ENCODE measurements at regions not wholly inside any gene's neighbourhood (a gene's known extent, or its start where the extent isn't known, plus 50 kb on each side); places are given as distances from the start of the nearest gene placed in this dataset.

DNA sequence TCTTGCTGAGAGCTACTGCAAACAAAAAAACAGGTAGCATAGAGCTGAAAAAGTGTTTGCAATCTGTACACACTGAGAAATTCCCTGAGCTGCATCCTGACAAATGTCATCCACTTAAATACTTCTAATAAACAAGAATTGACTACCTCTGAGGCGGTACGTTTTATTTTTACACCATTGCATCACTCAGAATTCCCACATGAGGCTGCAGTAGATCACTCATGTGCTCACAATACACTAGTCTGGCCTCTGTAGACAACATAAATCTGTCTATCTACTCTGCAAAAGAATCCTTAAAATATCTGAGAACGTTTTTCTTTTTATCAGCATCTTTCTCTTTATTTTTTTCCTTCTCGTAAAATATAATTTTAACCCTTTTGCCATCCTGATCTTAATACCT is 661.4 kb downstream of the EPHA7 start:
- intact Hi-C loops (cut with DNase I): loop anchor here (10.0 kb wide), 1 partner anchor 93 kb away; no protein-coding TSS in a partner anchor
- no peak for DNase-seq (ENCODE audit: low spot score)

DNA sequence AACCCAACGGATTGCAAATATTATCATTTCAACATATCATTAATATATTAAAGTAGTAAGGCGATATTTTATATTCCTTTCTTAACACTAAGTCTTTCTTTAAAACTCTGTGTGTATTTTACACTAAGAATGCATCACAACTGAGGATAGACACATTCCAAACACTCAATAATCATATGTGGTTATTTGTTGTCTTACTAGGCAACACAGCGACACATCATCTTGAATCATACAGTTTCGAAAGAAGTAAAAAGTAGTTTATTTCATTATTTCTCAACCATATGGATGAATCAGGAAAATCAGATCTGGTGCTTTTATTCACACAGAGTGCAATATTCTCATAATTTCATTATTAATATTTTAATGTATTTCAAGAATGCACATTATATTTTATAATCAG is 662.4 kb downstream of the EPHA7 start:
- intact Hi-C loops (cut with DNase I): loop anchor here (10.0 kb wide), 1 partner anchor 92 kb away; no protein-coding TSS in a partner anchor

DNA sequence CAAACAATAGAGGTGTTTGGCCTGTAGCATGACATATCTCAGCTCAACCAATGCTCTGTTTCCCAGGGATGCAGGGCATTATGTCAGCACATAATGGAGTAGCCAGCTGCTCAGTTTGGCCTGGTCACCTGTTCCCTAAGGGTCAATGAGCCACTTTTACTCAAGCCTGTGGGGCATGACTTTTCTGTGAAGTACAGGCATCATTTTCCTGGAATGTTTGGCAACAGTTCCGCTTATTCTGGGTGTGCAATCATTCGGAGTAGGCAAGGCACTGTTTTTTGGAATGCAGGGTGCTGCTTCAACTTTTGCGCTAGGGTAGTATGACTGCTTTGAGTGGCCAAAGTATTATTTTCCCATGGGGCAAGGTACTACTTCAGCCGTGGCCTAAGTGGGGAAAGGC is 665.4 kb downstream of the EPHA7 start:
- intact Hi-C loops (cut with DNase I): loop anchor here (10.0 kb wide), 1 partner anchor 89 kb away; no protein-coding TSS in a partner anchor
- DNase-seq (ENCODE audit: low spot score): no peak

More for the DNA sequence above, 662.4 kb downstream of the EPHA7 start:
- DNase-seq (ENCODE audit: low spot score): no peak

DNA sequence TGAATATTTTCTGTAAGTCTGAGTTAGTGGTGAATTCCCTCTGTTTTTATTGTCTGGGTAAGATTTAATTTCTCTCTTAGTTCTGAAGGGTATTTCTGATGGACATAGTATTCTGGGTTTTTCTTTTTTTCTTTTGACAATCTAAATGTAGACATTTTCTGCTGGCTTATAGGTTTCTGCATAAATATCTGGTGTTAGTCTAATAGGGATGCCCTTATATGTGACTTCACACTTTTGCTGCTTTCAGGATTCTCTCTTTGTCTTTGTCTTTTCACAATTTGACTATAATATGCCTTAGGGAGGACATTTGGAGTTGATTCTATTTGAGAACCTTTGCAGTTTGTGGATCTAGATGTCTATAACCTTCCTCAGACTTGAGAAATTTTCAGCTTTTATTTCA is 667.2 kb downstream of the EPHA7 start:
- intact Hi-C loops (cut with DNase I): loop anchor here (10.0 kb wide), 1 partner anchor 87 kb away; no protein-coding TSS in a partner anchor
- no peak for DNase-seq (ENCODE audit: low spot score)

DNA sequence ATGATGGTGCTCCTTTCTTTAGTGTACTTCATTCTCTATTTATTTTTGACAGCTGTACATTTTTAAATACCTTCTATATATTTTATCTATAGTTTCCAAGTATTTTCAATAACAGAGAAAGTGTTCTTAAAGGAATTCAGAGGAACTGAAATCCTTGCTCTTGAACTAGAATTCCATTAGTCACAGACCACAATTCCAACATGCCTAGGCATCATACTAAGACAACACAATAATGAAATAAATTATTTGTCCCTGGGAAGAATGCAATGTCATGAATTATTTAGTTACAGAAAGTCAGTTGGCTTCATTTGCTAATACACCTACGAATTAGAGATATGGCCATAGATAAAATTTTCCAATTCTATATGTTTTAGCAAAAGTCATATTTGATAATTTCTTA is 671.2 kb downstream of the EPHA7 start:
- intact Hi-C loops (cut with DNase I): no loop called here

DNA sequence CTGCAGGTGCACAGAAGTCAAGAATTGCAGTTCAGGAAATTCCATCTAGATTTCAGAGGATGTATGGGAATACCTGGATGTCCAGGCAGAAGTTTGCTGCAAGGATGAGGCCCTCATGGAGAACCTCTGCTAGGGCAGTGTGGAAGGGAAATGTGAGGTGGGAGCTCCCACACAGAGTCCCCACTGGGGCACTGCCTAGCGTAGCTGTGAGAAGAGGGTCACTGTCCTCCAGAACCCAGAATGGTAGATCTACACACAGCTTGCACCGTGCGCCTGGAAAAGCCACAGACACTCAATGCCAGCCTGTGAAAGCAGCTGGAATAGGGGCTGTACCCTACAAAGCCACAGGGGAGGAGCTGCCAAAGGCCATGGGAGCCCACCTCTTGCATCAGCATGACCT is 681.4 kb downstream of the EPHA7 start:
- intact Hi-C loops (cut with DNase I): no loop called here
- no peak for DNase-seq (ENCODE audit: low spot score)

More for the DNA sequence above, 671.2 kb downstream of the EPHA7 start:
- DNase-seq (ENCODE audit: low spot score): no peak

DNA sequence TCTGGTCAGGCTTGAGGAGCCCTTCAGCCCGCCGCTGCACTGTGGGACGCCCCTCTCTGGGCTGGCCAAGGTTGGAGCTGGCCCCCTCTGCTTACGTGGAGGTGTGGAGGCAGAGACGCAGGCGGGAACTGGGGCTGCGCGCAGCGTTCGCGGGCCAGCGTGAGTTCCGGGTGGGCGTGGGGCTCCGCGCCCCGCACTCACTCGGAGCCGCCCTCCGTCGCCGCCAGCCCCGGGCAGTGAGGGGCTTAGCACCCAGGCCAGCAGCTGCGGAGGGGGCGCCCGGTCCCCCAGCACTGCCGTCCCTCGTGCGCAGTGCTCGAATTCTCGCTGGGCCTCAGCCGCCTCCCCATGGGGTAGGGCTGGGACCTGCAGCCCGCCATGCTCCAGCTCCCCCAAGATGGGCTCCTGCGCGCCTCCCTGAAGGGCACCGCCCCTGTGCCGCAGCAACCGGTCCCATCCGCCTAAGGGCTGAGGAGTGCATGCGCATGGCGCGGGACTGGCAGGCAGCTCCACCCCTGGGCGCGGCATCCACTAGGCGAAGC is 695.9 kb downstream of the EPHA7 start:
- no peak for DNase-seq (ENCODE audit: low spot score)
- intact Hi-C loops (cut with DNase I): no loop called here

DNA sequence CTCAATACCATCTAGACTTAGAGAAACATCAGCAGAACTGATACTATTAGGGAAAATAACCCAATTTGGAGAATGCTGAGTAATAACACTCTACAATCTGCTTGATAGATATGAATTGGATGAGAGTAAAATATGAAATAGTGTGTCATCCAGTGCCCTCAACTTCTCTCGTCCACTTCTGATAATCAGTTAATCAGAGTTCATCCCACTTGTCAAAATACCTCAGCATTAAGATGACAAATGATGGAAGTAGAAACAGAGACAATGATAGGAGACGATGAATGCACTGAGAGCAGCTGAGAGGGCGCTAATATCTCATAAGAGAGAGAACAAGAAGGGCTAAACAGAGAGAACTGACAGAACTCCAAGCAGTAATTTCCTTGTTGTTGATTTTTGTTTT is 699.6 kb downstream of the EPHA7 start:
- intact Hi-C loops (cut with DNase I): no loop called here
- DNase-seq (ENCODE audit: low spot score): no peak

DNA sequence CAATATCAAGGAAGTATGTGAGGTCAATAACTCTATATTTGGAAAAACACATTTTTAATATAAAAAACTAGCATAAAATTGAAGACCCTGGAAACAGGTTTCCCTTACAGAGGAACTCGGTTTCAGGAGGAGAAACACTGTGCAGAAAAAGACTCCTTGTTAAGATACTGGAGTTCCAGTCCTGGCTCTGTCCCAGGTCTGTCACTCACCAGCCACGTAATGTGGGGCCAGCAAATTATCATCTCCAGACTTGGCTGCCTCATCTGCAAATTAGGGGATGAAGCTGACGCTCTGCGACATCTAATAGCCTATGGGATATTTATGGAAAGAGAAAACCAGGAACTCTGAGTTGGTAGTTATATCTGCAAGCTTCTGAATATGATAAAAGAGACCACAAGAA is 702.7 kb downstream of the EPHA7 start:
- no peak for DNase-seq (ENCODE audit: low spot score)
- intact Hi-C loops (cut with DNase I): no loop called here

DNA sequence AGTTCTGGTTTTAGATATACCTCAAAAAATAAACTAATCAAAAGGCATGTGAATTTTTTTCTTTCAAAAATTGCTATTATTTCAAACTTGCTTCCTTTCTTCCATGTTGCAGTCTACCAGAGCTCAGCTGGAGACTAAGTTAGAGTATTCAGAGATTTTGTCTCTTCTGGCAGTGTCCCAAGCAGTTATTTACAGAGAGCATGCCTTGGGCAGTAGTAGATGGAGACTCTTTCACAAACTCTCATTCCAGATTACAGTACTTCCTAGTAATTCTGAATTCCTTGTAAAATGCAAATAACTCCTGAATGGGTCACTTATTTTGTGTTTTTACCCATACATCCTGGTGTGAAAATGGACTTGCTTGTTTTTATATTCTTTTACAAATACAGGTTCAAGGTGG is 703.4 kb downstream of the EPHA7 start:
- intact Hi-C loops (cut with DNase I): no loop called here
- DNase-seq (ENCODE audit: low spot score): no peak

DNA sequence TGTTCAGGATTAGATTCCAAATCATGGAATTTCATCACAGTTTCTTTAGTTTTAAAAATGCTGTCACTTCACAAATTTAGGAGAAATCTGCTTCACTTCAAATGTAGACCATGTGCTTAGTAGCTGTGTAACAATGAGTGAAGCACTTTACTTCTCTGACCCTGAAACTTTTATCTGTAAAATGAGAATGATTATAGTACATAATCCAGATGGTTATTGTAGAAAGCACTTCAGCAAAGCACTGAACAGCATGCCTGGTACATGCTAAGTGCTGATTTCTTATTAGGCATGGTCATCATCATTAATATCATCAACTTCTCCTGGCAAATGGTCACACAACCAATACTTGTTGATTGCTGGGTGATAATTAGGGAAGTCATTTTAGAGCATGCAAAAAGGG is 705.0 kb downstream of the EPHA7 start:
- intact Hi-C loops (cut with DNase I): no loop called here
- no peak for DNase-seq (ENCODE audit: low spot score)

DNA sequence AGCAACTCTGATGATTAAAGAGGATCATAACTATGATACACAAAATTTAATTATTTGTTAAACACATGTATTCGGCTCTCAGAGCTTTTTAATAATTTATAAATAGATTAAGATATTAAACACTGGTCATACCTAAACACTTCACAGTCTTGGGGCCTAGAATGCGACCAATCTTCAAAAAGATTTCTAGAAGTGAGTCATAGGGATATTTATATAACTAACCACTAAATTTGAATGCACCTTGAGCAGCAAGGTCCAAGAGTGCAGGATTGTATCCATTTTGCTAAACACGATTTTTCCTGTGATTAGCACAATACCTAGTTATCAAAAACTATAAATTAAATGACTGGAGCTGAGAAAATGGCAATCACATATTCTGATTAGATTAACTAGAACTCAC is 709.3 kb downstream of the EPHA7 start:
- no peak for DNase-seq (ENCODE audit: low spot score)
- intact Hi-C loops (cut with DNase I): no loop called here

DNA sequence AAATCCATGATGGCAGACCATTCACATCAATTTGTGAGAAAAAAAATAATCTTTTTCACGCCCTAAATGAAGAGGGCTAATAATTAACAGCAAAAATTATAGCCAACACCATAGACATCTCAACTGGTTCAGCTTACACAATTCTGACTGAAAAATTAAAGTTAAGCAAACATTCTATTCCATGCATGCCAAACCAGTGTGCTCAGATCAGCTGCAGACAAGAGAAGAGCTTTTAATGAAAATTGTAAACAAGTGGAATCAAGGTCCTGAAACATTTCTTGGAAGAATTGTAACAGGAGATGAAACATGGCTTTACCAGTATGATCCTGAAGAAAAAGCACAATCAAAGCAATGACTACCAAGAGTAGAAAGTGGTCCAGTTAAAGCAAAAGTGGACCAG is 710.4 kb downstream of the EPHA7 start:
- intact Hi-C loops (cut with DNase I): no loop called here
- no peak for DNase-seq (ENCODE audit: low spot score)

DNA sequence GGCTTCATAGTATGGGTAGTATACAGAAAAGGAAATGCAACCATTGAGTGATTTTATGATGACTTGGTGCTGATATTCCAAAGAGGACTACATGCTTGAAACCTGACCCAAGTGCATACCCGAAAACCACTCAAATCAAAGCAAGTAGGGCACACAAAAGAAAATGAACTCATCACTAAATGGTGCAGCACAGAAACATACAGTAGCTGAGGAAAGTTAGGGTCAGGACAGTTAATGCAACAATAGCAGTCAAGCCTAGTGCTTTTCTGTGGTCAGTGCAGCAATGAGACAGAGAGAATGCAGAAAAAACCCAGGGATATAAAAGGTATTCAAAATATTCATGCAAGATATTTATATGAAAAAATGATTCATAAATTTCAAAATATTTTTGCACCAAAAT is 711.1 kb downstream of the EPHA7 start:
- DNase-seq (ENCODE audit: low spot score): no peak
- intact Hi-C loops (cut with DNase I): no loop called here

DNA sequence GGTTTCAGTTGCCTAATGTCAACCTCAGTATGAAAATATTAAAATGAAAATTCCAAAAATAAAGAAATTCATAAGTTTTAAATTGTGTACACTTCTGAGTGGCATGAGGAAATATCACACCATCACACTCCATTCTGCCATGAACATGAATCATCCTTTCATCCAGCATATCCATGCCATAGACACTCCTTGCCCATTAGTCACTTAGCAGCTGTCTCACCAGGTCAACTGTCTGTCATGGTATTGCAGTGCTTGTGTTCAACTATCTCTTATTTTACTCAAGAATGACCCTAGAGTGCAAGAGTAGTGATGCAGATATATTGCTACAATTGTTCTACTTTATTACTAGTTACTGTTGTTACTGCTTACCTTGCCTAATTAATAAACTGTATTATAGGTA is 712.4 kb downstream of the EPHA7 start:
- no peak for DNase-seq (ENCODE audit: low spot score)
- intact Hi-C loops (cut with DNase I): no loop called here

DNA sequence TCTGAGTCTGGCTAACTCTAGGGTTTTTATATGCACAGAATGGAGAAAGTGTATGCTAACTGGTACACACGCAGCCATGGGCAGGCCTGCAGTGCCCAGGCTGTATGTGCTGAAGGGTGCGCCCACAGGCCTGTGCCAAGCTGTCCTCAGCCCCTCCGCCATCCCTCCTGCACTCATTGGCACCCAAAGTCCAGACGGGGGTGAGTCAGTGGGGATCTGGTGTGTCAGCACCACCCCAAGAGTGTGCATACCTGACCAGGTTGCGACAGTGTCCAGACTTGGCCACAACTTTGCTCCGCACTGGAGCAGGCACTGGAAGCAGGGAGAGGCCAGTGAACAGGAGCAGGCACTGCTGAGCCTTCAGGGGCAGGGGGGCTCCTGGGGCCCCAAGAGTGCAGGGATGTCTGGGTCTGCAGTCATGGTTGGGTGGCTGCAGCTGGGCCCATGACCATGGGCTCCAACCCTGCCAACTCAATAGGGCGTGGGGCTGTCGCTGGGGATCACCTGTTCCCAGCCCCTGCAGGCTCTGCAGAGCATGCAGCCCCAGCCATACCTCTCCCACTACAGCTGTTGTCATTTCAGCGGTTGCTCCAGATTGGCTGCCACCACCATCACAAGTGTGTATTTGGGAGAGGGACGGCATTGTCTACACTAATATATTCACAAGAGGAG is 717.8 kb downstream of the EPHA7 start:
- intact Hi-C loops (cut with DNase I): no loop called here
- DNase-seq (ENCODE audit: low spot score): no peak

DNA sequence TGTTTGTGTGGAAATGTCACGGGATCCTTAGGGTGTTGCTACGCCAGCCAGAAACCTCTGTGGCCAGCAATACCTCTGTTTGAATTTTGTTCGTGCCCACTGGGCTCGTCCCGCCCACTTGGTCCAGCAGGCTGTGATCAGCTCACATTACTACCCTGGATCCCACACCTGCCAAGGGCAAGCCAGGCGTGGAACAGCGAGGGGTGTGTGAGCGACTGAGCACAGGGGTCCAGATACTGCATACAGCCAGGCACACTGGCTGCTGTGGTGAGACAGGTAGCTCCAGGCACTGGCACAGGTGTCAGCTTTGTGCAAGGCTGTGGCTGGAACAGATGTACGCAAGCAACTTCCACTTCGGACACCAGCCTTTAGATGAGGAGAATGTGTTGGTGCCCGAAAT is 718.9 kb downstream of the EPHA7 start:
- DNase-seq (ENCODE audit: low spot score): no peak

DNA sequence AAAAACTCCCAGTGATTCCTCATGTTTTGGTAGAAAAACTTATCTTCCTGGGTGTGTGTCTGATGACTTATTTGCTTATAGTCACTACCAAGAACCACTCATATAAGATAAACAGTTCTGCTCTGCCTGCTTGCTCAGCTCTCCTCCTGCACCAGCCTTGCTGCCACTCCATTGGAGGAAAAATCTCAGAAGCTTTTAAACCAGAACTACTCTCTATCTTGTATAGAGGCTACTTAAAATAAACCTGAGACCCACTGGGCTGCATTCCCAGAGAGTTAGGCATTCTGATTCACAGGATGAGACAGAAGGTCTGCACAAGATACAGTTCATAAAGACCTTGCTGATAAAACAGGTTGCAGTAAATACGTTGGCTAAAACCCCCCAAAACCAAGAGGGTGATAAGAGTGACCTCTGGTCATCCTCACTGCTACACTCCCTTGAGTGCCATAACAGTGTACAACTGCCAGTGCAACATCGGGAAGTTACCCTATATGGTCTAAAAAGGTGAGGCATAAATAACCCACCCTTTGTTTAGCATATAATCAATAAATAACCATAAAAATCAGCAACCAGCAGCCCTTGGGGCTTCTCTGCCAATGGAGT is 728.3 kb downstream of the EPHA7 start:
- no peak for DNase-seq (ENCODE audit: low spot score)
- intact Hi-C loops (cut with DNase I): no loop called here

More for the DNA sequence above, 718.9 kb downstream of the EPHA7 start:
- intact Hi-C loops (cut with DNase I): no loop called here

DNA sequence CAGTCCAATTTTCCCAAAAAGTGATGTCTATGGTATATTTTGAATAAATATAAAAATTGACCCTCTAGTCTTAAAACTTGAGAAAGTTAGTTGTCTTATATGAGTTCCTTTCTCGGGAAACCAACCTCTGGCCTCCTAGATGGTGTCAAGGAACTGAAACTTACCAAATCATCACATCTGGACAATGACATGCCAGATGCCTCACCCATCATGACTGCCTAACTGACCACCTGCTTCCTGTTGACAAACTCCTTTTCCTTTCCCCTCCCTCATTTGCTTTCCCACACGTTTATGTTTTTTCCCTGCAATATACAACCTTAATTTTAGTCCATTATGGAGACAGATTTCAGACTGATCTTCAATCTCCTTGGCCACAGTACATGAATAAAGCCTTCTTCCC is 731.0 kb downstream of the EPHA7 start:
- intact Hi-C loops (cut with DNase I): no loop called here
- no peak for DNase-seq (ENCODE audit: low spot score)

DNA sequence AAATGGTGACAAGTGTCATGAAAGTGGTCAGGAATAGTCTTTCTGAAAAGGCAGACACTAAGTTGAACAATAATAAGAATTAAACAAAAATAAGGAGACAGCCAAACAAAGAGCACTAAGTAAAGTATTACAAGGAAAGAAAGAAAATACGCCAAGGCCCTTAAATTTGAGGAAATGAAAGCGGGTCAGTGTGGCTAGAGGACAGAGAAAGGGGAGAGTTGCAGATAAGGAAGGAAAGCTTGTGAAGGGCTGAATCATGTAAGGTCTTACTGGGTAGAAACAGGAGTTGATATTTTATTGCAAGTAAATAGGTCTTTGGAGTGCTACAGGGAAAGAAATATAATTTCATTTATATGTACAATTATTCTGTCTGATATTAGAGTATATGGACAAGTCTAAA is 732.1 kb downstream of the EPHA7 start:
- no peak for DNase-seq (ENCODE audit: low spot score)
- intact Hi-C loops (cut with DNase I): no loop called here

DNA sequence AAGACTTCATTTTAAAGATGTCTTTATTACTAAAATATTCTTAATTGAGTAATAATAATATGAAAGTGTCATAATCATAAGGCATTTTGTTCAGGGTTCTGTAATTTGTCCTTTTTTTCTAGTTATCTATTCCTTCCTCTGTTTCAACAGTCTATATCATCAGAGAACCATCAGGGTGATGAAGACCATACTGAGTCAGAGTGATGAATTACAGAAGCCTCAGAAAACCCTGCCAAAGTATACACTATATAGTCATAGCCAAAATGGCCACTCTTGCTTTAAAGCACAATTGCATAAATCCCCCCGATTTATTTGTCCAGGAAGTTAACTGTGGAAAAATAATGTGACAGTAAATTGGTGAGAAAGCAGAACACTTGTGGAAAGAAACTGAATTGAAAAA is 735.0 kb downstream of the EPHA7 start:
- intact Hi-C loops (cut with DNase I): no loop called here
- DNase-seq (ENCODE audit: low spot score): no peak
